Parathyroid adenoma (tissue), 2 donors: ENCODE measurements at regions not wholly inside any gene's neighbourhood (a gene's known extent, or its start where the extent isn't known, plus 50 kb on each side); places are given as distances from the start of the nearest gene placed in this dataset.

Experiments used
- H2AFZ ChIP-seq: fragments of 300-600 bp; sonication (generic); one replicate; pipeline ENCODE4 v1.7.0; 2017; ENCODE audit warnings: antibody characterized with exemption, mild to moderate bottlenecking
- H3K27ac ChIP-seq: fragments of 300-600 bp; sonication (generic); one replicate; pipeline ENCODE4 v1.7.0; 2017
- H3K27me3 ChIP-seq: fragments of 300-600 bp; sonication (generic); one replicate; pipeline ENCODE4 v1.7.0; 2017; ENCODE audit warnings: low read length; ENCODE audit not compliant: control insufficient read depth, insufficient read depth
- H3K36me3 ChIP-seq: fragments of 300-600 bp; sonication (generic); one replicate; pipeline ENCODE4 v1.7.0; 2017; ENCODE audit warnings: low read length; ENCODE audit not compliant: control insufficient read depth, insufficient read depth
- H3K4me1 ChIP-seq: fragments of 300-600 bp; sonication (generic); one replicate; pipeline ENCODE4 v1.7.0; 2017; ENCODE audit warnings: control low read depth
- H3K4me2 ChIP-seq: fragments of 300-600 bp; sonication (generic); one replicate; pipeline ENCODE4 v1.7.0; 2017; ENCODE audit warnings: low read length
- H3K4me3 ChIP-seq: fragments of 300-600 bp; sonication (generic); one replicate; pipeline ENCODE4 v1.7.0; 2017; ENCODE audit warnings: low read depth, low read length
- H3K79me2 ChIP-seq: fragments of 300-600 bp; sonication (generic); one replicate; pipeline ENCODE4 v1.7.0; 2017; ENCODE audit warnings: control low read depth
- H3K9ac ChIP-seq: fragments of 300-600 bp; sonication (generic); one replicate; pipeline ENCODE4 v1.7.0; 2017; ENCODE audit warnings: mild to moderate bottlenecking
- H3K9me3 ChIP-seq: fragments of 300-600 bp; sonication (generic); one replicate; pipeline ENCODE4 v1.7.0; 2017; ENCODE audit warnings: low read length; ENCODE audit not compliant: control insufficient read depth
- CTCF ChIP-seq: fragments of 300-600 bp; sonication (generic); IDR thresholded peaks from one replicate; pipeline ENCODE4 v1.7.0; 2017; ENCODE audit warnings: antibody characterized with exemption, mild to moderate bottlenecking
- donor health status: primary hyperparathyroidism.

DNA sequence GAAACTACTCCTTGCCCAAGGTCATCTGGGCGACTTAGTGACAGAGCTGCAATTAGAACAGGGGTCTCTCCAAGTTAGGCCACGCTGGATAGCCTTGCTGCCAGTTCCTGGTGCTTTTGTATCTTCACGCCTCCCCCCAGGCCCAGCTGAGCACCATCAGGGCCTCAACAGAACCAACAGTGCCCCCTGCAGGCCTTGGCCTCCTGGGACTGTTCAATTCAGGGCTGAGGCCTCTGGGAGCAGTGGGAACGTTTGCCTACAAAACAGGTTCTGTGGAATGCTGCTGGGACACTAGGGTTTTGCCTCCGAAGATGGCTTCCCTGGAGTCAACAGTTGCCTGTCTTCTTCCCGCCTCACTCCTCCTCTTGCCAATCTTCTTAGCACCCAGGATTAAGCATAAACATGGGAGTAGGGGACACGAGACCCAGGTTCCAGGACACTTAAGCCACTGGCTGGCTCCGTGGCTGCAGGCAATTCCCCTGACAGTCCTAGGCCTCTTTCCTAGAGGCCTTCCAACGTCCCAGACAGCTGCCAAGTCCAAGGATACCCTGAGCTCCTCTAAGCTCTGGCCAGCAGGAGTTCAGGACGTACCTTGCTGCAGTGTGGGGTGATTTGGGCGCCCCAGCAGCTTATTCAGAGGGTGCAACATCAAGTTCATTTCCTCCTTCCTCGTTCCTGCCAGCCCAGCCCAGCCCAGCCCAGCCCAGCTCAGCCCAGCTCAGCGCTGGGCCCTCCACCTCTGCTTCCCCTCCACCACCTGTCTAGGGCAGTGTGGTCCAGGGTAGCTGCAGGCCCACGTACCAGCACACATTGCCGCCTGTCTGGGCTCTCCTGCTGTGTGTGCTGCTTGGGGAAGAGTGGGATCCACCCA is 246.6 kb upstream of the RPL38 start:
- H3K4me3 ChIP-seq, result no peak overlapping the region
- H3K9me3 ChIP-seq, result no peaks in the 10 kb centered on the region
- no peak overlapping the region for H3K4me2 ChIP-seq
- H3K79me2 ChIP-seq, result no peaks in the 10 kb centered on the region
- H2AFZ ChIP-seq, result no peak overlapping the region
- peaks cover 6% of the 10 kb centered on the region for H3K27me3 ChIP-seq
- TF ChIP-seq CTCF, result peak; percentile 13
- H3K36me3 ChIP-seq, result no peaks in the 10 kb centered on the region
- H3K27ac ChIP-seq, result no peak overlapping the region
- no peak overlapping the region for H3K9ac ChIP-seq
- peaks cover 3% of the 10 kb centered on the region for H3K4me1 ChIP-seq

GRCh38 chr17:73957564-73957963 is 245.9 kb upstream of the RPL38 start:
- no peaks in the 10 kb centered on the region for H3K27me3 ChIP-seq
- no peak overlapping the region for H3K4me3 ChIP-seq
- H3K9ac ChIP-seq, result no peak overlapping the region
- H3K9me3 ChIP-seq, result no peaks in the 10 kb centered on the region
- no peak overlapping the region for H2AFZ ChIP-seq
- H3K79me2 ChIP-seq, result no peaks in the 10 kb centered on the region
- H3K4me2 ChIP-seq, result no peak overlapping the region
- no peaks in the 10 kb centered on the region for H3K36me3 ChIP-seq
- no peak overlapping the region for H3K27ac ChIP-seq
- TF ChIP-seq CTCF, result no peak
- H3K4me1 ChIP-seq, result no peaks in the 10 kb centered on the region

DNA sequence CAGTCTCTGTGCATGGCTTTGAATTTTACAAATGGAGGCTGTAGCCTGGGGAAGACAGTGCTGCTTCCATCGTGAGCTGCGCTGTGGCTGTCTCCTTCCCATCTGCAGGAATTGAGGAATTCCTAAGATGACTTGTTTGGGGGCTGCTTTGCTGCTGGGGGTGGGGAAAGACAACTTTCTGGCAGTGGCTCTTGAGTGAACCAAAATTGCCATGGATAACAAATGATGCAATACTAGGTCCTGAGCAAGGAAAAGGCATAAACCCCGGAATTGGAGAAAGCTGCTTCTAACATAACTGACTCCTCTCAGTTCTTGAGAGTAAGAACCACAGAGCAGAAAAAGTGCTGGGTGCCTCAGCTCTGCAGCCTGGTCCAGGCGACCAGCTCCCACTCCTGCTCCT is 245.0 kb upstream of the RPL38 start:
- H2AFZ ChIP-seq, result no peak overlapping the region
- no peak for TF ChIP-seq CTCF
- H3K4me2 ChIP-seq, result no peak overlapping the region
- no peaks in the 10 kb centered on the region for H3K9me3 ChIP-seq
- H3K4me3 ChIP-seq, result no peak overlapping the region
- H3K4me1 ChIP-seq, result no peaks in the 10 kb centered on the region
- no peaks in the 10 kb centered on the region for H3K27me3 ChIP-seq
- no peaks in the 10 kb centered on the region for H3K79me2 ChIP-seq
- no peaks in the 10 kb centered on the region for H3K36me3 ChIP-seq
- H3K9ac ChIP-seq, result no peak overlapping the region
- H3K27ac ChIP-seq, result no peak overlapping the region

DNA sequence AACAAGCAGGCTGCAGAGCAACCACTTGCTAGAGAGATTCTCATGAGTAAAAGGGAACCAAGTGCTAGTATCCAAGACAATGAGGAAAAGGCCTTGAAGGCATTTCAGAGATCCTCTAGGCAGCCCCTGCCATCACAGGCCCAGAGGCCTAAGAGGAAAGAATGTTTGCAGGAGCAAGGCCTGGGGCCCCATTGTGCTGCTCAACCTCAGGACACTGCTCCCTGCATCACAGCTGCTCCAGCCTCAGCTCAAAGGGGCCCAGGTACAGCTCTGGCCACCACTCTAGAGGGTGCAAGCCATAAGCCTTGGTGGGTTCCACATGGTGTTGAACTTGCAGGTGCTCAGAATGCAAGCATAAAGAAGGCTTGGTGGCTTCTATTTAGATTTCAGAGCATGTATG is 243.0 kb upstream of the RPL38 start:
- H3K27ac ChIP-seq, result no peak overlapping the region
- H3K9me3 ChIP-seq, result no peaks in the 10 kb centered on the region
- no peak overlapping the region for H3K4me2 ChIP-seq
- no peaks in the 10 kb centered on the region for H3K79me2 ChIP-seq
- H2AFZ ChIP-seq, result no peak overlapping the region
- no peaks in the 10 kb centered on the region for H3K36me3 ChIP-seq
- H3K9ac ChIP-seq, result no peak overlapping the region
- H3K4me1 ChIP-seq, result no peaks in the 10 kb centered on the region
- no peak for TF ChIP-seq CTCF
- no peak overlapping the region for H3K4me3 ChIP-seq
- no peaks in the 10 kb centered on the region for H3K27me3 ChIP-seq

GRCh38 chr17:73962308-73962707 is 241.2 kb upstream of the RPL38 start:
- Histone ChIP-seq H3K27ac (no peak overlapping the region), H3K4me3 (no peak overlapping the region), H3K4me1 (no peaks in the 10 kb centered on the region), H3K36me3 (no peaks in the 10 kb centered on the region), H3K4me2 (no peak overlapping the region), H3K9me3 (no peaks in the 10 kb centered on the region), H3K79me2 (no peaks in the 10 kb centered on the region), H3K27me3 (no peaks in the 10 kb centered on the region), H3K9ac (no peak overlapping the region), H2AFZ (no peak overlapping the region)
- no peak for TF ChIP-seq CTCF
